GM21576 (cell line): ENCODE measurements at regions not wholly inside any gene's neighbourhood (a gene's known extent, or its start where the extent isn't known, plus 50 kb on each side); places are given as distances from the start of the nearest gene placed in this dataset.
"Not testable (repeated sequence)": the region's sequence is repeated elsewhere in the genome, so short reads cannot be mapped to it uniquely, and the experiment has no call there.

Source experiments
- ATAC-seq: cut with Tn5 transposase; IDR thresholded peaks from one replicate; pipeline ENCODE4 v1.9.1; 2021; ENCODE audit warnings: mild to moderate bottlenecking, moderate library complexity; ENCODE audit not compliant: unreplicated experiment

- no peak for ATAC-seq
Observed at GRCh38 chr6:144897441-144897921, 612.3 kb downstream of the UTRN start.

GRCh38 chr6:144898052-144898689 lies 613.0 kb downstream of the UTRN start:
- no peak for ATAC-seq

GRCh38 chr6:144898741-144899140 lies 613.6 kb downstream of the UTRN start:
- no peak for ATAC-seq

- no peak for ATAC-seq
Observed at GRCh38 chr6:144899161-144899560, 614.0 kb downstream of the UTRN start.

GRCh38 chr6:144901412-144901811 lies 616.3 kb downstream of the UTRN start:
- ATAC-seq, result no peak

- no peak for ATAC-seq
Observed at GRCh38 chr6:144908004-144908403, 622.9 kb downstream of the UTRN start.

- no peak for ATAC-seq
Observed at GRCh38 chr6:144909753-144910285, 624.7 kb downstream of the UTRN start.

- no peak for ATAC-seq
Observed at GRCh38 chr6:144911322-144911721, 626.2 kb downstream of the UTRN start.

- ATAC-seq, result no peak
Observed at GRCh38 chr6:144912474-144912873, 627.3 kb downstream of the UTRN start.

- ATAC-seq, result no peak
Observed at GRCh38 chr6:144918073-144918472, 632.9 kb downstream of the UTRN start.

- ATAC-seq, result no peak
Observed at GRCh38 chr6:144919560-144919959, 634.4 kb downstream of the UTRN start.

- ATAC-seq, result no peak
Observed at GRCh38 chr6:144920391-144920961, 635.3 kb downstream of the UTRN start.

GRCh38 chr6:144921206-144921975 lies 636.3 kb downstream of the UTRN start:
- no peak for ATAC-seq

GRCh38 chr6:144922120-144922722 lies 637.1 kb downstream of the UTRN start:
- no peak for ATAC-seq

GRCh38 chr6:144922771-144923490 lies 637.8 kb downstream of the UTRN start:
- not testable (repeated sequence) for ATAC-seq

- not testable (repeated sequence) for ATAC-seq
Observed at GRCh38 chr6:144923491-144923787, 638.3 kb downstream of the UTRN start.

- no peak for ATAC-seq
Observed at GRCh38 chr6:144928847-144929246, 643.7 kb downstream of the UTRN start.

GRCh38 chr6:144929262-144929661 lies 644.1 kb downstream of the UTRN start:
- ATAC-seq, result no peak

GRCh38 chr6:144931172-144932035 lies 646.3 kb downstream of the UTRN start:
- ATAC-seq, result no peak

- ATAC-seq, result no peak
Observed at GRCh38 chr6:144932621-144933020, 647.5 kb downstream of the UTRN start.
